GF-D8 (cell line): ENCODE measurements at regions not wholly inside any gene's neighbourhood (a gene's known extent, or its start where the extent isn't known, plus 50 kb on each side); places are given as distances from the start of the nearest gene placed in this dataset.

Experiments used
- DNase-seq: peaks from one replicate; lab custom pipeline; 2025; lab: John Stamatoyannopoulos, UW

GRCh38 chr3:35492841-35493240 is 146.5 kb upstream of the ARPP21 start:
- DNase-seq: no peak

- DNase-seq: no peak
These were observed 140.7 kb upstream of the ARPP21 start for GRCh38 chr3:35498506-35499210.

GRCh38 chr3:35500641-35501350 is 138.5 kb upstream of the ARPP21 start:
- no peak for DNase-seq

- no peak for DNase-seq
These were observed 136.6 kb upstream of the ARPP21 start for GRCh38 chr3:35502699-35503098.

GRCh38 chr3:35505181-35505580 is 134.1 kb upstream of the ARPP21 start:
- no peak for DNase-seq

GRCh38 chr3:35505772-35506171 is 133.6 kb upstream of the ARPP21 start:
- no peak for DNase-seq

- DNase-seq: no peak
These were observed 119.4 kb upstream of the ARPP21 start for GRCh38 chr3:35519936-35520335.

- DNase-seq: no peak
These were observed 118.1 kb upstream of the ARPP21 start for GRCh38 chr3:35521196-35521595.

- no peak for DNase-seq
These were observed 116.9 kb upstream of the ARPP21 start for GRCh38 chr3:35522450-35522849.

GRCh38 chr3:35523074-35523473 is 116.3 kb upstream of the ARPP21 start:
- no peak for DNase-seq

GRCh38 chr3:35523838-35524237 is 115.5 kb upstream of the ARPP21 start:
- no peak for DNase-seq

- no peak for DNase-seq
These were observed 114.5 kb upstream of the ARPP21 start for GRCh38 chr3:35524856-35525255.

- DNase-seq: no peak
These were observed 110.6 kb upstream of the ARPP21 start for GRCh38 chr3:35528728-35529127.

- DNase-seq: no peak
These were observed 110.0 kb upstream of the ARPP21 start for GRCh38 chr3:35529337-35529736.

GRCh38 chr3:35537265-35537664 is 102.1 kb upstream of the ARPP21 start:
- no peak for DNase-seq

- DNase-seq: no peak
These were observed 94.3 kb upstream of the ARPP21 start for GRCh38 chr3:35544976-35545375.

- no peak for DNase-seq
These were observed 89.6 kb upstream of the ARPP21 start for GRCh38 chr3:35549690-35550089.

- no peak for DNase-seq
These were observed 77.2 kb upstream of the ARPP21 start for GRCh38 chr3:35562141-35562540.

- no peak for DNase-seq
These were observed 74.3 kb upstream of the ARPP21 start for GRCh38 chr3:35565048-35565447.
